ENCODE measurements at regions not wholly inside any gene's neighbourhood (a gene's known extent, or its start where the extent isn't known, plus 50 kb on each side); places are given as distances from the start of the nearest gene placed in this dataset.
A peak's percentile ranks its signal among the peaks of the same experiment; 100 is the strongest.

DNA sequence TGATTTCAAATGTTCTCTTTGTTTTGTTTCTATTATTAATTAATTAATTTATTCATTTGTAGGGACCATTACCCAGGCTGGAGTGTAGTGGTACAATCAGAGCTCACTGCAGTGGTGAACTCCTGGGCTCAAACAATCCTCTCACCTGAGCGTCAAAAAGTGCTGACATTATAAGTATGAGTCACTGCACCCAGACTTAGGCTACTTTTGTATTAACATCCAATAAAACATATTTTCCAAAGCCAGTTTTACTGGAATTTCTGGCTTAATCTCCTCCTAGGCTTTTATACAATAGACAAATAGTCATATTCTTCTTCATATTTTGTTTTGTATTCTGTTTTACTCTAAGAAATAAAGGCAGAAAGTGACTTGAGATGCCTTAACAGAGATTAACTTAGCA lies 749.6 kb downstream of the SLC16A7 start (continued):
- TF ChIP-seq, protein P1, sequence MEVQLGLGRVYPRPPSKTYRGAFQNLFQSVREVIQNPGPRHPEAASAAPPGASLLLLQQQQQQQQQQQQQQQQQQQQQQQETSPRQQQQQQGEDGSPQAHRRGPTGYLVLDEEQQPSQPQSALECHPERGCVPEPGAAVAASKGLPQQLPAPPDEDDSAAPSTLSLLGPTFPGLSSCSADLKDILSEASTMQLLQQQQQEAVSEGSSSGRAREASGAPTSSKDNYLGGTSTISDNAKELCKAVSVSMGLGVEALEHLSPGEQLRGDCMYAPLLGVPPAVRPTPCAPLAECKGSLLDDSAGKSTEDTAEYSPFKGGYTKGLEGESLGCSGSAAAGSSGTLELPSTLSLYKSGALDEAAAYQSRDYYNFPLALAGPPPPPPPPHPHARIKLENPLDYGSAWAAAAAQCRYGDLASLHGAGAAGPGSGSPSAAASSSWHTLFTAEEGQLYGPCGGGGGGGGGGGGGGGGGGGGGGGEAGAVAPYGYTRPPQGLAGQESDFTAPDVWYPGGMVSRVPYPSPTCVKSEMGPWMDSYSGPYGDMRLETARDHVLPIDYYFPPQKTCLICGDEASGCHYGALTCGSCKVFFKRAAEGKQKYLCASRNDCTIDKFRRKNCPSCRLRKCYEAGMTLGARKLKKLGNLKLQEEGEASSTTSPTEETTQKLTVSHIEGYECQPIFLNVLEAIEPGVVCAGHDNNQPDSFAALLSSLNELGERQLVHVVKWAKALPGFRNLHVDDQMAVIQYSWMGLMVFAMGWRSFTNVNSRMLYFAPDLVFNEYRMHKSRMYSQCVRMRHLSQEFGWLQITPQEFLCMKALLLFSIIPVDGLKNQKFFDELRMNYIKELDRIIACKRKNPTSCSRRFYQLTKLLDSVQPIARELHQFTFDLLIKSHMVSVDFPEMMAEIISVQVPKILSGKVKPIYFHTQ (CRISPR knock-in tag; IDR thresholded peaks at IDR 0.05) = no peak

DNA sequence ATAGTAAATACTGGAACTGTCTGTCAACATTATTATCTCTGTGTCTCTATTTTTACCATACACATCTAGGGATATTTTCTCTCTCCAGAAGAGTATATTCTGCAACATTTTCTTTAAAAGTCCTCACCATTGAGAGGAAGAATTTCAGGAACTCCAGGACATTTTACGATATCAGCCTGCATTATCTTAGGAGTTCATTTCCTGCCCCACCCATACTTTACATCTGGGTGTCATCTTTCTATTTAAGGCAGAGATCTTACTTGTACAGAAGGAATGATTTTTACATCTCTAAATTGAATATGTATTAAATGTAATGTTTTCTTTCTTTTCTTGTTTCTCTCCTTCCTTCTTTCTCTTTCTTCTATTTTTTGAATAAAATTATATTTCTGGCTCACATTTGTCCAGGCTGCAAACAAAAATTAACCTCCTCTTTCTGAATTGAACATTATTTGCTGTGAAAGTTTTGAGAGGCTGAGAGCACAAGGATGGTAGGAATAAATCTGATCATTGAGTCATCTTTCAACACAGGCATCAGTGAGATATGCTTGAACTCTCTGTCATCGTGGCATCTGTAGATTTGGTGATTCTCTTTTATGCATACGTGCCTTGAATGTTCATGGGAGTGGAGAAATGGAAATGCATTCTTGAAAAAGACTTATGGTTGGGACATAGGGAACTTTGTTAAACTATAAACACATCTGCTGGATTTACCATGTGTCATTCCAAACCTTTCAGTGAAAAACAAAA lies 753.6 kb downstream of the SLC16A7 start:
- no peaks in the 10 kb centered on the region for H3K36me3 Mint-ChIP-seq
- H3K9me3 Mint-ChIP-seq = no peaks in the 10 kb centered on the region
- H3K4me1 Mint-ChIP-seq = no peaks in the 10 kb centered on the region
- H3K27ac Mint-ChIP-seq = no peak overlapping the region
- H3K4me3 Mint-ChIP-seq = no peak overlapping the region
- no peaks in the 10 kb centered on the region for H3K27me3 Mint-ChIP-seq (ENCODE audit: low read depth)
- CTCF ChIA-PET = no interaction called here
- DNase-seq (ENCODE audit: low spot score) (no peak), ATAC-seq (no peak)
- TF ChIP-seq, protein P2, sequence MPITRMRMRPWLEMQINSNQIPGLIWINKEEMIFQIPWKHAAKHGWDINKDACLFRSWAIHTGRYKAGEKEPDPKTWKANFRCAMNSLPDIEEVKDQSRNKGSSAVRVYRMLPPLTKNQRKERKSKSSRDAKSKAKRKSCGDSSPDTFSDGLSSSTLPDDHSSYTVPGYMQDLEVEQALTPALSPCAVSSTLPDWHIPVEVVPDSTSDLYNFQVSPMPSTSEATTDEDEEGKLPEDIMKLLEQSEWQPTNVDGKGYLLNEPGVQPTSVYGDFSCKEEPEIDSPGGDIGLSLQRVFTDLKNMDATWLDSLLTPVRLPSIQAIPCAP (CRISPR knock-in tag; IDR thresholded peaks at IDR 0.05) = no peak
- TF ChIP-seq, protein P3, sequence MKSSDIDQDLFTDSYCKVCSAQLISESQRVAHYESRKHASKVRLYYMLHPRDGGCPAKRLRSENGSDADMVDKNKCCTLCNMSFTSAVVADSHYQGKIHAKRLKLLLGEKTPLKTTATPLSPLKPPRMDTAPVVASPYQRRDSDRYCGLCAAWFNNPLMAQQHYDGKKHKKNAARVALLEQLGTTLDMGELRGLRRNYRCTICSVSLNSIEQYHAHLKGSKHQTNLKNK (CRISPR knock-in tag; IDR thresholded peaks at IDR 0.05) = no peak
- TF ChIP-seq, protein P4, sequence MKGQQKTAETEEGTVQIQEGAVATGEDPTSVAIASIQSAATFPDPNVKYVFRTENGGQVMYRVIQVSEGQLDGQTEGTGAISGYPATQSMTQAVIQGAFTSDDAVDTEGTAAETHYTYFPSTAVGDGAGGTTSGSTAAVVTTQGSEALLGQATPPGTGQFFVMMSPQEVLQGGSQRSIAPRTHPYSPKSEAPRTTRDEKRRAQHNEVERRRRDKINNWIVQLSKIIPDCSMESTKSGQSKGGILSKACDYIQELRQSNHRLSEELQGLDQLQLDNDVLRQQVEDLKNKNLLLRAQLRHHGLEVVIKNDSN (CRISPR knock-in tag; IDR thresholded peaks at IDR 0.05) = no peak
- no peak for TF ChIP-seq ZNF232 (CRISPR knock-in tag; IDR thresholded peaks at IDR 0.05)
- TF ChIP-seq, protein P5, sequence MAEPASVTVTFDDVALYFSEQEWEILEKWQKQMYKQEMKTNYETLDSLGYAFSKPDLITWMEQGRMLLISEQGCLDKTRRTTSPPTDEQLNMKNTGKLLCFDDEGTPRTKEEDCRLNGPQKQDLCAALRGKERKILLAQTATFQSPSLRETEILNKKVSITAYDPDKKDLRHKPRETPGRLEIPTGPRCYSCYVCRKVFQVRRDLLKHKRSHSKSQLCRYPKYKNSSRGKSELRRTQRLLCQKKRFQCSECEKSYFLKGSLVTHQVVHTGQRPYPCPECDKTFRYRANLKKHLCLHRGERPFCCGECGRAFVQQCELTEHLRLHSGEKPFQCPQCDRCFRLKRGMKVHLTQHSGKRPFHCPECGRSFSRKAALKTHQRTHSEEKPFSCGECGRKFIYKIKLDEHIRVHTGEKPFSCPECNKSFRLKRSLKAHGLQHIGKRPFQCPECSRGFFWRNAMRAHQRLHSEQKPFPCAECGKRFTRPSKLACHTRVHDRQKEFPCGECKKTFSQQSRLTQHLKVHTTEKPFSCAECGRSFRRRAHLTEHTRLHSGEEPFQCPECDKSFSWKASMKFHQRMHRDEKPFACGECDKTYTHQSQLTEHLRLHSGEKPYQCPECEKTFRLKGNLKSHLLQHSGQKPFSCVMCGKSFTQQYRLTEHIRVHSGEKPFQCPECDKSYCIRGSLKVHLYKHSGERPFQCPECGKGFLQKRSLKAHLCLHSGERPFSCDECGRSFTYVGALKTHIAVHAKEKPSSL (CRISPR knock-in tag; conservative IDR thresholded peaks at IDR 0.05) = no peak
- POLR2A ChIA-PET = no interaction called here

DNA sequence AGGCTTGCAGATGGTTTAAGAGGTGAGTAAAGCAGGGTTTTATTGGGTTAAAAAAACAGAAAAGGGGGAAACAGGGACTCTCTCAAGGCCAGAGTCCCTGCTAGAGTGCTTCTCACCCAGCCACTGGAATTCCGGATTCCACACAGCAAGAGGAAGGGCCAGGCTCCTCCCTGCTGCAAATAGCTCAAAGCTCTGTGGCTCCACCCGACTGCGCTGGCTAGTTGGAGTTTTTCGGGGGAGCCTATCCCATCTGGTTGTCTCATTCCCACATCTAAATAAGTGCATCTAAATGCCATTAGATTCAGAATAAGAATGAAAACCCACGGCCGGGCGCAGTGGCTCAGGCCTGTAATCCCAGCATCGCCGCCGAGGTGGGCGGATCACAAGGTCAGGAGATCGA lies 791.5 kb downstream of the SLC16A7 start:
- no peak for TF ChIP-seq CREB1 (CRISPR knock-in tag; IDR thresholded peaks at IDR 0.05)
- TF ChIP-seq TEAD1 (CRISPR knock-in tag; IDR thresholded peaks at IDR 0.05) = no peak
- TF ChIP-seq KAT7 (CRISPR knock-in tag; IDR thresholded peaks at IDR 0.05; ENCODE audit: borderline replicate concordance) = no peak
- TF ChIP-seq MXD4 (CRISPR knock-in tag; IDR thresholded peaks at IDR 0.05; ENCODE audit: borderline replicate concordance) = no peak
- TF ChIP-seq SOX15 (CRISPR knock-in tag; IDR thresholded peaks at IDR 0.05) = no peak
- TF ChIP-seq NR1H2 (CRISPR knock-in tag; IDR thresholded peaks at IDR 0.05) = no peak
- TF ChIP-seq, protein P6, sequence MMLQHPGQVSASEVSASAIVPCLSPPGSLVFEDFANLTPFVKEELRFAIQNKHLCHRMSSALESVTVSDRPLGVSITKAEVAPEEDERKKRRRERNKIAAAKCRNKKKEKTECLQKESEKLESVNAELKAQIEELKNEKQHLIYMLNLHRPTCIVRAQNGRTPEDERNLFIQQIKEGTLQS (CRISPR knock-in tag; conservative IDR thresholded peaks at IDR 0.05) = no peak
- TF ChIP-seq, protein P7, sequence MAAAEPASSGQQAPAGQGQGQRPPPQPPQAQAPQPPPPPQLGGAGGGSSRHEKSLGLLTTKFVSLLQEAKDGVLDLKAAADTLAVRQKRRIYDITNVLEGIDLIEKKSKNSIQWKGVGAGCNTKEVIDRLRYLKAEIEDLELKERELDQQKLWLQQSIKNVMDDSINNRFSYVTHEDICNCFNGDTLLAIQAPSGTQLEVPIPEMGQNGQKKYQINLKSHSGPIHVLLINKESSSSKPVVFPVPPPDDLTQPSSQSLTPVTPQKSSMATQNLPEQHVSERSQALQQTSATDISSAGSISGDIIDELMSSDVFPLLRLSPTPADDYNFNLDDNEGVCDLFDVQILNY (CRISPR knock-in tag; IDR thresholded peaks at IDR 0.05) = no peak
- TF ChIP-seq, protein P2 (CRISPR knock-in tag; IDR thresholded peaks at IDR 0.05) = no peak
- TF ChIP-seq, protein P8, sequence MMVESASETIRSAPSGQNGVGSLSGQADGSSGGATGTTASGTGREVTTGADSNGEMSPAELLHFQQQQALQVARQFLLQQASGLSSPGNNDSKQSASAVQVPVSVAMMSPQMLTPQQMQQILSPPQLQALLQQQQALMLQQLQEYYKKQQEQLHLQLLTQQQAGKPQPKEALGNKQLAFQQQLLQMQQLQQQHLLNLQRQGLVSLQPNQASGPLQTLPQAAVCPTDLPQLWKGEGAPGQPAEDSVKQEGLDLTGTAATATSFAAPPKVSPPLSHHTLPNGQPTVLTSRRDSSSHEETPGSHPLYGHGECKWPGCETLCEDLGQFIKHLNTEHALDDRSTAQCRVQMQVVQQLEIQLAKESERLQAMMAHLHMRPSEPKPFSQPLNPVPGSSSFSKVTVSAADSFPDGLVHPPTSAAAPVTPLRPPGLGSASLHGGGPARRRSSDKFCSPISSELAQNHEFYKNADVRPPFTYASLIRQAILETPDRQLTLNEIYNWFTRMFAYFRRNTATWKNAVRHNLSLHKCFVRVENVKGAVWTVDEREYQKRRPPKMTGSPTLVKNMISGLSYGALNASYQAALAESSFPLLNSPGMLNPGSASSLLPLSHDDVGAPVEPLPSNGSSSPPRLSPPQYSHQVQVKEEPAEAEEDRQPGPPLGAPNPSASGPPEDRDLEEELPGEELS (CRISPR knock-in tag; IDR thresholded peaks at IDR 0.05) = no peak
- CTCF ChIA-PET = interaction anchor here (0.6 to 1.1 kb wide), 6 partner anchors 11 to 505 kb away, joined by 3 to 4 read pairs (median 3); no protein-coding TSS in a partner anchor
- POLR2A ChIA-PET = no interaction called here
- DNase-seq (ENCODE audit: low spot score) = no peak
- Mint-ChIP-seq H3K9me3 (peaks cover 15% of the 10 kb centered on the region), H3K27me3 (ENCODE audit: low read depth) (no peaks in the 10 kb centered on the region), H3K4me1 (no peaks in the 10 kb centered on the region), H3K4me3 (no peak overlapping the region), H3K27ac (no peak overlapping the region), H3K36me3 (0 out of 2 replicates have a peak, but pooled peaks cover under 1% of the 10 kb centered on the region)
- ATAC-seq = peak; percentile 68
